SU-DHL-6 (cell line): ENCODE measurements at regions not wholly inside any gene's neighbourhood (a gene's known extent, or its start where the extent isn't known, plus 50 kb on each side); places are given as distances from the start of the nearest gene placed in this dataset.
"Not testable (repeated sequence)": the region's sequence is repeated elsewhere in the genome, so short reads cannot be mapped to it uniquely, and the experiment has no call there.

Experiments
- H2AFZ ChIP-seq: fragments of 200-600 bp; sonication (generic); 2 replicates; pipeline ENCODE4 v1.6.1; 2014; ENCODE audit warnings: low read depth, mild to moderate bottlenecking, moderate library complexity, mixed read lengths, antibody characterized with exemption, low read length; ENCODE audit not compliant: severe bottlenecking
- H3F3A ChIP-seq: fragments of 200-600 bp; shearing (Covaris generic); 2 replicates; pipeline ENCODE4 v1.6.0; 2016; ENCODE audit warnings: antibody characterized with exemption, mild to moderate bottlenecking; ENCODE audit not compliant: insufficient read depth
- H3K27ac ChIP-seq: fragments of 200-600 bp; sonication (generic); 2 replicates; pipeline ENCODE4 v1.5.1; 2016; ENCODE audit warnings: low read depth, mild to moderate bottlenecking, low read length, moderate library complexity, mixed read lengths
- H3K27me3 ChIP-seq: fragments of 200-600 bp; sonication (generic), shearing (Covaris generic); 2 replicates; pipeline ENCODE4 v1.6.0; 2014; ENCODE audit warnings: mild to moderate bottlenecking, low read length
- H3K36me3 ChIP-seq: fragments of 200-600 bp; sonication (generic); 2 replicates; pipeline ENCODE4 v1.6.1; 2014; ENCODE audit warnings: mild to moderate bottlenecking, low read length, mixed read lengths
- H3K4me2 ChIP-seq: fragments of 300-600, 200-600 bp; shearing (Covaris generic), sonication (generic); 2 replicates; pipeline ENCODE4 v1.6.0; 2014; ENCODE audit warnings: low read length, low read depth, mild to moderate bottlenecking; ENCODE audit not compliant: poor library complexity, severe bottlenecking
- H3K4me3 ChIP-seq: fragments of 200-600 bp; sonication (generic); 2 replicates; pipeline ENCODE4 v1.5.1; 2014; ENCODE audit warnings: antibody characterized with exemption, low read length, mild to moderate bottlenecking, mixed read lengths; ENCODE audit not compliant: insufficient read depth, poor library complexity, severe bottlenecking
- H3K79me2 ChIP-seq: fragments of 200-600 bp; sonication (generic); 2 replicates; pipeline ENCODE4 v1.6.1; 2014; ENCODE audit warnings: mild to moderate bottlenecking, low read length, moderate library complexity; ENCODE audit not compliant: insufficient read depth
- H3K9ac ChIP-seq: fragments of 200-600 bp; sonication (generic); 2 replicates; pipeline ENCODE4 v1.7.0; 2014; ENCODE audit warnings: mild to moderate bottlenecking, low read length
- H3K9me2 ChIP-seq: fragments of 200-600 bp; sonication (generic); replicated peaks from 2 replicates; pipeline ENCODE4 v1.6.1; 2014; ENCODE audit warnings: low read length; ENCODE audit not compliant: insufficient read depth
- H3K9me3 ChIP-seq: fragments of 200-600 bp; sonication (generic); 2 replicates; pipeline ENCODE4 v1.6.1; 2014; ENCODE audit warnings: low read length, mixed read lengths; ENCODE audit not compliant: insufficient read depth
- H4K20me1 ChIP-seq: fragments of 200-600 bp; sonication (generic); 2 replicates; pipeline ENCODE4 v1.6.1; 2014; ENCODE audit warnings: low read depth, mild to moderate bottlenecking, antibody characterized with exemption, low read length, moderate library complexity, mixed read lengths
- CTCF ChIP-seq: fragments of 200-600 bp; sonication (generic); IDR thresholded peaks from one replicate; pipeline ENCODE4 v1.5.1; 2017; ENCODE audit warnings: antibody characterized with exemption, mild to moderate bottlenecking, low read length, moderate library complexity; ENCODE audit not compliant: insufficient read depth, poor library complexity, severe bottlenecking
- EZH2phosphoT487 ChIP-seq: fragments of 200-600 bp; sonication (generic), shearing (Covaris generic); conservative IDR thresholded peaks from 2 replicates; pipeline ENCODE4 v1.6.1; 2018; ENCODE audit warnings: mild to moderate bottlenecking, antibody characterized with exemption, low read length, moderate library complexity, mixed read lengths

- Histone ChIP-seq H3K4me2 (no peak overlapping the region), H3K79me2 (no peaks in the 10 kb centered on the region), H3K4me3 (no peak overlapping the region), H3K9me2 (no peaks in the 10 kb centered on the region), H3F3A (no peaks in the 10 kb centered on the region), H4K20me1 (no peaks in the 10 kb centered on the region), H3K27ac (no peak overlapping the region), H3K9me3 (no peaks in the 10 kb centered on the region), H3K27me3 (no peaks in the 10 kb centered on the region), H2AFZ (no peak overlapping the region), H3K9ac (no peak overlapping the region), H3K36me3 (no peaks in the 10 kb centered on the region)
- TF ChIP-seq CTCF (no peak), EZH2phosphoT487 (no peak)
Observed at GRCh38 chr5:130624805-130625204, 540.3 kb downstream of the HINT1 start.

GRCh38 chr5:130616161-130616560 lies 548.9 kb downstream of the HINT1 start:
- TF ChIP-seq CTCF (no peak), EZH2phosphoT487 (no peak)
- no peaks in the 10 kb centered on the region for H4K20me1 ChIP-seq
- H3F3A ChIP-seq: no peaks in the 10 kb centered on the region
- no peak overlapping the region for H3K4me2 ChIP-seq
- H3K36me3 ChIP-seq: no peaks in the 10 kb centered on the region
- H3K9me2 ChIP-seq: no peaks in the 10 kb centered on the region
- H3K79me2 ChIP-seq: no peaks in the 10 kb centered on the region
- no peaks in the 10 kb centered on the region for H3K27me3 ChIP-seq
- no peak overlapping the region for H3K9ac ChIP-seq
- no peak overlapping the region for H2AFZ ChIP-seq
- no peak overlapping the region for H3K4me3 ChIP-seq
- no peaks in the 10 kb centered on the region for H3K9me3 ChIP-seq
- H3K27ac ChIP-seq: no peak overlapping the region

- Histone ChIP-seq H3F3A (no peaks in the 10 kb centered on the region), H3K4me2 (no peak overlapping the region), H3K36me3 (no peaks in the 10 kb centered on the region), H3K27me3 (no peaks in the 10 kb centered on the region), H4K20me1 (no peaks in the 10 kb centered on the region), H3K9me2 (no peaks in the 10 kb centered on the region), H2AFZ (no peak overlapping the region), H3K9ac (no peak overlapping the region), H3K4me3 (no peak overlapping the region), H3K9me3 (no peaks in the 10 kb centered on the region), H3K79me2 (no peaks in the 10 kb centered on the region), H3K27ac (no peak overlapping the region)
- TF ChIP-seq EZH2phosphoT487 (no peak), CTCF (no peak)
Observed at GRCh38 chr5:130605234-130605633, 559.8 kb downstream of the HINT1 start.

- H3K79me2 ChIP-seq, H3K4me3 ChIP-seq, H3K4me2 ChIP-seq, H3K36me3 ChIP-seq, H3K27me3 ChIP-seq, H3K9ac ChIP-seq, H3F3A ChIP-seq, H3K9me3 ChIP-seq, H2AFZ ChIP-seq, H4K20me1 ChIP-seq, H3K27ac ChIP-seq, H3K9me2 ChIP-seq: not testable (repeated sequence)
Observed at GRCh38 chr5:130596647-130597046, 568.4 kb downstream of the HINT1 start.
